ENCODE measurements at regions not wholly inside any gene's neighbourhood (a gene's known extent, or its start where the extent isn't known, plus 50 kb on each side); places are given as distances from the start of the nearest gene placed in this dataset.
A peak's percentile ranks its signal among the peaks of the same experiment; 100 is the strongest.
"Not testable (repeated sequence)": the region's sequence is repeated elsewhere in the genome, so short reads cannot be mapped to it uniquely, and the experiment has no call there.

DNA sequence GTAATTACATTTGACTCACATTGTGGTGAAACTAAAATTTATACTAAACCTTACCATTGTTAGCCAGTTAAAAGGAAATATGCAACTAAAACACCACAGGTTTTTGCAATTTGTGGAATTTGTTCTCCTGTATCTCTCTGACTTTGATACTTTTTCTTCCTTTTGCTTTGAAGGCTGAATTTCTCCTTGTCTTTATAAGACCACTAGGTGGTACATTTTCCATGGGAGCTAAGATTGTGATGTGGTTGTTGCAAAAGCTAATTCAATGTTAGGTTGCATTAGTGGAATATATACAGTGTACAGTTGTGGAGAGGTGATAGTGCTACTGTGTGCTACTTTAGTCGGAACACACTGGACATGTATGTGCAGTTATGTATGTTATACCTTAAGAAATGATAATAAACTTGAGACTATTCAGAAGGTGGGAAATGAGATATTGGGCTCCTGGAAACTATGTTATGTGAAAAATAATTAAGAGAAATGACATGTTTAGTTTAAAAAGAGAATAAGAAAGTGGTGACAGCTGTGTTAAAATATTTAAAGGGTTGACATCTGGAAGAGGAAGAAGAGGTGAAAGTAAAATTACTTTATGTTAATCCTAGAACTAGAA is 70.3 kb downstream of the ARL9 start:
- DNase-seq (ENCODE audit: low spot score) = peak; percentile 5

GRCh38 chr4:56592417-56592816 is 86.8 kb downstream of the ARL9 start:
- not testable (repeated sequence) for DNase-seq (ENCODE audit: low spot score)

Data from putamen (tissue), 1 donor.